ENCODE measurements at regions not wholly inside any gene's neighbourhood (a gene's known extent, or its start where the extent isn't known, plus 50 kb on each side); places are given as distances from the start of the nearest gene placed in this dataset.
"Not testable (repeated sequence)": the region's sequence is repeated elsewhere in the genome, so short reads cannot be mapped to it uniquely, and the experiment has no call there.

GRCh38 chr15:25572191-25572590, 133.4 kb upstream of the UBE3A start:
- H3K4me3 ChIP-seq (ENCODE audit: low read depth, low read length), result no peak overlapping the region
- ChIA-PET POLR2A (no interaction called here), CTCF (no interaction called here)
- DNase-seq (ENCODE audit: low read depth, low spot score), result no peak
- no peak for TF ChIP-seq CTCF (IDR thresholded peaks at IDR 0.05; ENCODE audit: insufficient read depth, low read length, missing control alignments)

GRCh38 chr15:25568751-25569150, 129.9 kb upstream of the UBE3A start:
- POLR2A ChIA-PET, result no interaction called here
- H3K4me3 ChIP-seq (ENCODE audit: low read depth, low read length), result no peak overlapping the region
- no peak for DNase-seq (ENCODE audit: low read depth, low spot score)
- CTCF ChIA-PET, result no interaction called here
- no peak for TF ChIP-seq CTCF (IDR thresholded peaks at IDR 0.05; ENCODE audit: insufficient read depth, low read length, missing control alignments)

GRCh38 chr15:25566545-25566944, 127.7 kb upstream of the UBE3A start:
- H3K4me3 ChIP-seq (ENCODE audit: low read depth, low read length); POLR2A ChIA-PET; DNase-seq (ENCODE audit: low read depth, low spot score); CTCF ChIA-PET: not testable (repeated sequence)

GRCh38 chr15:25565470-25566264, 126.8 kb upstream of the UBE3A start:
- no peak overlapping the region for H3K4me3 ChIP-seq (ENCODE audit: low read depth, low read length)
- ChIA-PET CTCF (no interaction called here), POLR2A (no interaction called here)
- no peak for DNase-seq (ENCODE audit: low read depth, low spot score)
- no peak for TF ChIP-seq CTCF (IDR thresholded peaks at IDR 0.05; ENCODE audit: insufficient read depth, low read length, missing control alignments)

- no peak overlapping the region for H3K4me3 ChIP-seq (ENCODE audit: low read depth, low read length)
- CTCF ChIA-PET, result no interaction called here
- POLR2A ChIA-PET, result no interaction called here
- DNase-seq (ENCODE audit: low read depth, low spot score), result no peak
- TF ChIP-seq CTCF (IDR thresholded peaks at IDR 0.05; ENCODE audit: insufficient read depth, low read length, missing control alignments), result no peak
Measured at GRCh38 chr15:25563596-25563995, 124.8 kb upstream of the UBE3A start.

GRCh38 chr15:25557926-25558325, 119.1 kb upstream of the UBE3A start:
- no peak for TF ChIP-seq CTCF (IDR thresholded peaks at IDR 0.05; ENCODE audit: insufficient read depth, low read length, missing control alignments)
- POLR2A ChIA-PET, result no interaction called here
- no peak overlapping the region for H3K4me3 ChIP-seq (ENCODE audit: low read depth, low read length)
- CTCF ChIA-PET, result no interaction called here
- no peak for DNase-seq (ENCODE audit: low read depth, low spot score)

GRCh38 chr15:25556136-25556535, 117.3 kb upstream of the UBE3A start:
- CTCF ChIA-PET, result no interaction called here
- DNase-seq (ENCODE audit: low read depth, low spot score), result no peak
- POLR2A ChIA-PET, result no interaction called here
- no peak overlapping the region for H3K4me3 ChIP-seq (ENCODE audit: low read depth, low read length)
- TF ChIP-seq CTCF (IDR thresholded peaks at IDR 0.05; ENCODE audit: insufficient read depth, low read length, missing control alignments), result no peak
